ENCODE measurements at regions not wholly inside any gene's neighbourhood (a gene's known extent, or its start where the extent isn't known, plus 50 kb on each side); places are given as distances from the start of the nearest gene placed in this dataset.

GRCh38 chr6:105760746-105761145, 325.4 kb upstream of the PRDM1 start:
- Histone ChIP-seq H3K9me3 (no peaks in the 10 kb centered on the region), H3K36me3 (no peaks in the 10 kb centered on the region), H3K4me3 (ENCODE audit: low read depth in 1 of 2, low read length in 1 of 2) (no peak overlapping the region), H3K27ac (no peak overlapping the region), H3K27me3 (no peaks in the 10 kb centered on the region), H3K4me1 (ENCODE audit: control insufficient read depth in 1 of 2, insufficient read depth in 1 of 2, low read depth in 1 of 2, low read length in 1 of 2) (no peaks in the 10 kb centered on the region)
- no peak for TF ChIP-seq CTCF (IDR thresholded peaks at IDR 0.05)

DNA sequence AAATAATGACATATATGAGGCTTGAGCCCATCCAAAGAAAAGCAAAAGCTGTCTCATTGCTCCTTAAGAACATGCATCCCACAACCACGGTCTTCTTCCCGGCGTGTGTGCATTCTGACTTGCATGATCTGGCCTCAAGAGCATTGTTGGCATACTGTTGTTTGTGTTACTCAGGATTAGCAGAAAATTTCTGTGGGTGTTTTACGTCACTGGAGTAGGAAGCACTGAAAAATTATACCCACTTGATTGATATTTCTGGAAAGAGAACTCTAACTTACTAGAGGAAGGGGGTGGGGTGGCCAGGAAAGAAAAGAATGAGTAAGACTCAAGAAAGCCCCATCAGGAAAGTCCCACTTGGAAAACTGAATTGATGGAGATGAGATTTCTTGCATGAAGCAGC, 326.2 kb upstream of the PRDM1 start:
- H3K9me3 ChIP-seq = no peaks in the 10 kb centered on the region
- no peak for TF ChIP-seq CTCF (IDR thresholded peaks at IDR 0.05)
- H3K4me3 ChIP-seq (ENCODE audit: low read depth in 1 of 2, low read length in 1 of 2) = no peak overlapping the region
- no peaks in the 10 kb centered on the region for H3K36me3 ChIP-seq
- no peaks in the 10 kb centered on the region for H3K4me1 ChIP-seq (ENCODE audit: control insufficient read depth in 1 of 2, insufficient read depth in 1 of 2, low read depth in 1 of 2, low read length in 1 of 2)
- H3K27ac ChIP-seq = no peak overlapping the region
- no peaks in the 10 kb centered on the region for H3K27me3 ChIP-seq

GRCh38 chr6:105759015-105759414, 327.1 kb upstream of the PRDM1 start:
- H3K27me3 ChIP-seq = no peaks in the 10 kb centered on the region
- H3K9me3 ChIP-seq = no peaks in the 10 kb centered on the region
- no peak overlapping the region for H3K4me3 ChIP-seq (ENCODE audit: low read depth in 1 of 2, low read length in 1 of 2)
- H3K36me3 ChIP-seq = no peaks in the 10 kb centered on the region
- H3K27ac ChIP-seq = no peak overlapping the region
- H3K4me1 ChIP-seq (ENCODE audit: control insufficient read depth in 1 of 2, insufficient read depth in 1 of 2, low read depth in 1 of 2, low read length in 1 of 2) = no peaks in the 10 kb centered on the region
- TF ChIP-seq CTCF (IDR thresholded peaks at IDR 0.05) = no peak

GRCh38 chr6:105757512-105758200, 328.5 kb upstream of the PRDM1 start:
- TF ChIP-seq CTCF (IDR thresholded peaks at IDR 0.05) = no peak
- H3K36me3 ChIP-seq = no peaks in the 10 kb centered on the region
- H3K9me3 ChIP-seq = no peaks in the 10 kb centered on the region
- H3K4me1 ChIP-seq (ENCODE audit: control insufficient read depth in 1 of 2, insufficient read depth in 1 of 2, low read depth in 1 of 2, low read length in 1 of 2) = no peaks in the 10 kb centered on the region
- H3K4me3 ChIP-seq (ENCODE audit: low read depth in 1 of 2, low read length in 1 of 2) = no peak overlapping the region
- no peaks in the 10 kb centered on the region for H3K27me3 ChIP-seq
- no peak overlapping the region for H3K27ac ChIP-seq

- no peaks in the 10 kb centered on the region for H3K36me3 ChIP-seq
- no peak overlapping the region for H3K4me3 ChIP-seq (ENCODE audit: low read depth in 1 of 2, low read length in 1 of 2)
- no peak overlapping the region for H3K27ac ChIP-seq
- H3K4me1 ChIP-seq (ENCODE audit: control insufficient read depth in 1 of 2, insufficient read depth in 1 of 2, low read depth in 1 of 2, low read length in 1 of 2) = no peaks in the 10 kb centered on the region
- no peak for TF ChIP-seq CTCF (IDR thresholded peaks at IDR 0.05)
- no peaks in the 10 kb centered on the region for H3K9me3 ChIP-seq
- no peaks in the 10 kb centered on the region for H3K27me3 ChIP-seq
Measured at GRCh38 chr6:105755885-105756284, 330.3 kb upstream of the PRDM1 start.
